ENCODE measurements at regions not wholly inside any gene's neighbourhood (a gene's known extent, or its start where the extent isn't known, plus 50 kb on each side); places are given as distances from the start of the nearest gene placed in this dataset. TPM values are rescaled to one million over a fixed set of nuclear protein-coding genes. Genes with fewer than 3 reads are reported as not detected.

DNA sequence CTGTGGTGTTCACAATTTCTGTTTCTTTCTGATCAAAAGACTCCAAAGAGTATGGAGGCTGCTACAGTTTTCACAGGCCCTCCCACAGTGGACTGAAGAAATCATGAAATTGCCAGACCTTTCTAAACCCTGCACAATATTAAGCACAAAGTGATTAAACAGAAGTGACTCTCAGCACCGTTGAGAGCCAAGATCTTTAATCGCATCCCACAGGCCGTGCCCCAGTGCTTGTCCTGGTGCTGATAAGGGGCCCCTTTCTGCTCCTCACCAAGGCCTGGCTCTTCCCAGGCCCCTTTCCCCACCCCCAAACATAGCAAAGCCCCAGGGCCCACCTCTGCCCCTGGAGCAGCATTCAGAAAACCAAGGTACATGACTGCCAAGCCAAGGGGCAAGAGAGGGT is 57.4 kb upstream of the BMAL1 start:
- DNase-seq (ENCODE audit: low spot score) = no peak

DNA sequence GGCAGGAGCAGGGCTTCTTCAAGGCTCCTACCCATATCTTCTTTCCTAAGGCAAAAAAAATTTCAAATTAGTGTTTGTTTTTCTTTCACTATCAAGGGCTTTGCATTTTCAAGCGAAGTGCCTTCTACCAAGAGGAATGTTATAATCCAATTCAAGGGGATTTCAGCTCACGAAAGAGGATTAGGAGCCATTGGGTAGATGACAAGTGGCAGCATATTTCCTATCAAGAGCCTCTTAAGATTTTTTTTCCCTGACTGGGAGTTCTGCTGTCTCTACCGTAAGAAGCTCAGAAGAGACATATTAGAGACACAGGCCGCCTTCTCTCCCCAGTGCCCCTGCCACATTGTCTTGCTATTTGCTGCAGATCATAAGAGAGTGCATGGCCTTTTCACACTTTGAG is 55.9 kb upstream of the BMAL1 start:
- no peak for DNase-seq (ENCODE audit: low spot score)

DNA sequence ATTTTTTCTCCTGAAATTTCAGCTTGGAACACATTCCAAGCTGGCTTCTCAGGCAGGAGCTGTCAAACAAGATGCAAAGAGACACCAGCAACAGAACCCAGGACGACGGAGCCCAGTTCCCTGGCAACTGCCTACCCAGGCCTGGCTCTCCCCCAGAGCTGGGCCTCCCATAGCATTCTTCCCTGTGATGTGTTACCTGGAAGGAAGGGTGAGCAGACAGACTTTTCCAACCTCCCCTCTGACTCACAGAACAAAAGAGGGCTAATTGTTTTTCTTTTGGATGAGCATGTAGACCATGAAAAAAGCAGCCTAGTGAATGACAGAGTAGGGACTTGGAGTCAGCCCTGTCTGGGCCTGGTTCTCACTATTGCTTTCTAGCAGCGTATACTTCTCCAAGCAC is 55.3 kb upstream of the BMAL1 start:
- no peak for DNase-seq (ENCODE audit: low spot score)

DNA sequence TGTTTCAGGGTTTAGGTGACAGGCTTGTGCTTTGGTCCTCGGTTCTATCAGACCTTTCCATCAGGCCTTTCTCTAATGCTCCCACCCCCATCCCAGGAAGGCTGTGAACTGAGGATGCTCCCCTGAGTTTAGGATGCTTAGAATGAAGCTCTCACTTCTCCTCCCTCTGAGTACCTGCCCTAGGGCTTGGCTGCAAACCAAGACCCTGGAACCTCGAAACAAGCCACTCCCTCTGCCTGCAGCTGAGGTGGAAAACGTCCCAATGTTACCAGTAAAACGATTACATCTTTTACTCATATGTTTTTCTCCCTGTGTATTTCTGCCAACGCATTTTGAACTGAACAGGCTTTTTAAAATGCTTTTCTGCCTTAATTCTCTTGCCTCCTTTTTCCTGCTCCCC is 54.5 kb upstream of the BMAL1 start:
- DNase-seq (ENCODE audit: low spot score) = no peak

DNA sequence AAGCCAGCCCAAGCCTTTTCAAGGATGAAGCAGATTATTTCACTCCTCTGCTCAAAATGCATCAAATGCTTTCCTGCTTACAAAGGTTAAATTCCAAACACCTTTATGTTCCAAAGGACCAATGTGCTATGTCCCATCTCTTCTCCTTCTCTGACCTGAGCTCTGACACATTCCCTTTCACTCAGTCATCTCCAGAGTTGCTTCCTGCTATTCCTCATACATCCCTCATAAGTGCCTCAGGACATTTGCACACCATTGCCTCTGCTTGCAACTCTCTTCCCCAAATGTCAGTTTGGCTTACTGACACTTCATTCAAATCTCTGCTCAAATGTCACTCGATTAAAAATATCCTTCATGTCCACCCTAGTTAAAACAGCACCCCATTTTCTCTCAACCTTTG is 53.3 kb upstream of the BMAL1 start:
- no peak for DNase-seq (ENCODE audit: low spot score)

DNA sequence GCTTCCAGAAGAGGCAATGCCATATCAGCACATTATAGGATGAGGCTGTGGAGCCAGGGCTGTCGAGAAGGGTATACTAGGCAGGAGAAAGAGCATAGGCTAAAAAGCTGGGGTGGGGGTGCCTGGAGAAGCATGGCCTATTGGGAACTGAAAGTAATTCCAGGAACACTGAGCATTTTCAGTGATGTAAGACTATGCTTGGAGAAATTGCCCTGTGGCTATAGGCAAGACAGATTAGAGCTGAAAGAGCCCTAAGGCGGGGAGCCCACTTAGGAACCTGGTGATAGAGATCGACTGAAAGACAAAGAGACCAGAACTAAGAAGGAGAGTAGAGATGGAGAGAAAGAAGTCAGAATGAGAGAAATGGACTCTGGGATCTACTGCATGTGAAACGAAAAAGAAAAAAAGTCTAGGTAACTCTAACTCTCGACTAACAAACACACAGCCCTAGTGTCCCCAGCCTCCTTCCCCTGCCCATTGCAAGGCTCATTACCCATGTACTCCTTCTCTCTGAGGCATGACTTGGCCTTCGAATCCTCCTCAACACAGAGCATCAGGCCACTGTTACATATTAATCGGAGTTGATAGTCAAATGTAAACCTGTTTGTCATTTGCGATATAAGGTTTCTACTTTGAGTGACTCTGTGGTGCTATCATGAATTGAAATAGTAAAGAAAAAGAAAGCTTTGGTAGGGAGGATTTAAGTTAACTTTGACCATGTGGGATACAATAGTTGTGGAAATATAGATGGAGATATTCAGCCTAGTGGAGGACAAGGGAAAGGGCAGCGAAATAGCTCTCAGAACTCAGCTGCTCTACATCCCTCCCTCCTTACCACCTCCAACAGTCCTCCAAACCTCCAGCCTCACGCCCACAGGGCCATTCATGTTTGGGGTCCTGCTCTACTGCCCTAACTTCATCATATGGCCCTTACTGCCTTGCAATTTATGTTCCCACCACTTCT is 52.3 kb upstream of the BMAL1 start:
- DNase-seq (ENCODE audit: low spot score) = no peak

DNA sequence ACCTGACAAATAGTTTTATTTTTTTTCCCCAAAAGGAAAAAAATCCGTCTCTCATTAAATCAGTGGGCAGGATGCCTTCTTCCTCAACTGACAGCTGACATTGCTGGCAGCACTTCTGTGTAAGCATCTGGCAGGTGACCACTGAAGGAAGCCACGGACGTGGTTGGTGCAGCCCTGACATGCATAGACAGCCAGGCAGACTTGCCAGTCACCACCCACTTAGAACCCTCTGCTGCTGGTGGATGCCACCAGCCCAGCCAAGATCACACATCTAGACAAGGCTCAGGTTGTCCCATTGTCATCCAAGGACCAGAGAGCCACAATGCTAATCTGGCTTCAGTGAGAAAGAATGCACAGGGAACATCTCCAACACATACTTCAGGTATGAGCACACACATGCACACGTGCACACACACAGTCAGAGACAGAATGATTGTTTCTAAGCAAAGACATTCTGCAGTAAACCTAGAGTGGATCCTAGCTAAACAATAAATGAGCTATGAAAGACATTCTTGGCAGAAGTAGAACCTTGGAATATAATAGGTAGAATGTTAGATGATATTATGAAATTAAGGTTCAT is 49.8 kb upstream of the BMAL1 start:
- no peak for DNase-seq (ENCODE audit: low spot score)

Small RNAs in the stretch of these regions (small RNA-seq; reads per million reads assigned to genes)
- gene AC022878.1 = not detected
